NB4 (cell line): ENCODE measurements at regions not wholly inside any gene's neighbourhood (a gene's known extent, or its start where the extent isn't known, plus 50 kb on each side); places are given as distances from the start of the nearest gene placed in this dataset.
"Not testable (repeated sequence)": the region's sequence is repeated elsewhere in the genome, so short reads cannot be mapped to it uniquely, and the experiment has no call there.

ENCODE experiments used
- DNase-seq: peaks from one replicate; pipeline ENCODE4 v3.0.0; 2010; ENCODE audit warnings: low read depth
- H3K4me3 ChIP-seq: one replicate; pipeline ENCODE4 v1.5.1; 2011; ENCODE audit warnings: mild to moderate bottlenecking, low read depth, low read length, moderate library complexity
- MYC ChIP-seq: IDR thresholded peaks from 2 replicates; pipeline ENCODE4 v1.6.1; 2011; ENCODE audit warnings: low read depth, low read length
- POLR2A ChIP-seq: IDR thresholded peaks from 2 replicates; pipeline ENCODE4 v1.6.1; 2011; ENCODE audit warnings: mild to moderate bottlenecking; ENCODE audit not compliant: insufficient read length; ENCODE audit errors: extremely low read depth
- TF ChIP-seq, protein P1 (sequence below): IDR thresholded peaks from one replicate; pipeline ENCODE4 v1.5.1; 2012; ENCODE audit warnings: low read depth, low read length
- TF ChIP-seq, protein P2 (sequence below): IDR thresholded peaks from 2 replicates; pipeline ENCODE4 v1.6.1; 2011; ENCODE audit warnings: low read depth, low read length

DNA sequence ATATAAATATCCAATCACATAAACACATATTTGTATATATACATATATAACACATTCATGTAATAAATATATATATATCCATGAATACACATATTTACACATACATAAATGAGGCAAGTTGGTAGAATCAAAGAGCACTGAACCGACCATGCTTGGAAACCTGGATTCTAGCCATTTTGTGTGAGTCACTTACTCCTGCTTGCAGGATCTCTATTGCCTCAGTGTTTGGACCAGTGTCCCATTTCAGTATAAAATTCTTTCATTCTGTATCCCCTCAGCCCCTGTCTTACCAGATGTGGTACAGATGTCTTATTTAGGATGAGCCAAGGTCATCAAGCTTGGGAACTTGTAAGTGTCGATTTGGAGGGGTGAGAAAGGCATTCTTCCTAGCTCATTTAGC is 391.4 kb upstream of the FRG2C start:
- H3K4me3 ChIP-seq, result no peak overlapping the region
- TF ChIP-seq, protein P1, sequence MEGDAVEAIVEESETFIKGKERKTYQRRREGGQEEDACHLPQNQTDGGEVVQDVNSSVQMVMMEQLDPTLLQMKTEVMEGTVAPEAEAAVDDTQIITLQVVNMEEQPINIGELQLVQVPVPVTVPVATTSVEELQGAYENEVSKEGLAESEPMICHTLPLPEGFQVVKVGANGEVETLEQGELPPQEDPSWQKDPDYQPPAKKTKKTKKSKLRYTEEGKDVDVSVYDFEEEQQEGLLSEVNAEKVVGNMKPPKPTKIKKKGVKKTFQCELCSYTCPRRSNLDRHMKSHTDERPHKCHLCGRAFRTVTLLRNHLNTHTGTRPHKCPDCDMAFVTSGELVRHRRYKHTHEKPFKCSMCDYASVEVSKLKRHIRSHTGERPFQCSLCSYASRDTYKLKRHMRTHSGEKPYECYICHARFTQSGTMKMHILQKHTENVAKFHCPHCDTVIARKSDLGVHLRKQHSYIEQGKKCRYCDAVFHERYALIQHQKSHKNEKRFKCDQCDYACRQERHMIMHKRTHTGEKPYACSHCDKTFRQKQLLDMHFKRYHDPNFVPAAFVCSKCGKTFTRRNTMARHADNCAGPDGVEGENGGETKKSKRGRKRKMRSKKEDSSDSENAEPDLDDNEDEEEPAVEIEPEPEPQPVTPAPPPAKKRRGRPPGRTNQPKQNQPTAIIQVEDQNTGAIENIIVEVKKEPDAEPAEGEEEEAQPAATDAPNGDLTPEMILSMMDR, result no peak
- TF ChIP-seq POLR2A, result no peak
- TF ChIP-seq, protein P2, sequence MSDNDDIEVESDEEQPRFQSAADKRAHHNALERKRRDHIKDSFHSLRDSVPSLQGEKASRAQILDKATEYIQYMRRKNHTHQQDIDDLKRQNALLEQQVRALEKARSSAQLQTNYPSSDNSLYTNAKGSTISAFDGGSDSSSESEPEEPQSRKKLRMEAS, result no peak
- TF ChIP-seq MYC, result no peak
- no peak for DNase-seq

DNA sequence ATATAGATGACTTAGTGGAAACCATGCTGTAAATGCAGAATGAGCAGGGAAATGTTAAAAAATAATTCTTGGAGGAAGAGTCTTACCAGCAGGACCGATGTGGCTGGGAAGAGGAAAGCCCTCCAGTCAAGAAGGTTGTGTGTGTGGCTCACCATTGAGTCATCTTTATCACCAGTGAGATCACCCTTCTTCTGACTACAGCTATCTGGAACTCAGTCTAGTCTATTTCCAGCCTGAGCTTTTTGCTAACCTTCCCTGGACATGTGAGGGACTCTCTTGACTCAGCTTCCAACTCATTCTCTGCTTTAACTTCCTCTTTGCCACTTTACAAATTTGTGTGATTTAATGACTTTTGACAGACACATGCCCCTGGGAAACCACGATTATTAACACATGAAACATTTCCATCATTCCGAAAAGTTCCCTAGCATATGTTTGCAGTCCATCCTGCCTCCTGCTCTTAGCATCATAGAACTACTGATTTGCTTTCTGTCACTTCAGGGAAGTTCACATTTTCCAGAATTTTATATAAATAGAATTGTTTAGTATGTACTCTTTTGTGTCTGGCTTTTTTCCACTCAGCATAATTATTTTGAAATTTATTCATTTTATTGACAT is 378.5 kb upstream of the FRG2C start:
- not testable (repeated sequence) for H3K4me3 ChIP-seq, DNase-seq

DNA sequence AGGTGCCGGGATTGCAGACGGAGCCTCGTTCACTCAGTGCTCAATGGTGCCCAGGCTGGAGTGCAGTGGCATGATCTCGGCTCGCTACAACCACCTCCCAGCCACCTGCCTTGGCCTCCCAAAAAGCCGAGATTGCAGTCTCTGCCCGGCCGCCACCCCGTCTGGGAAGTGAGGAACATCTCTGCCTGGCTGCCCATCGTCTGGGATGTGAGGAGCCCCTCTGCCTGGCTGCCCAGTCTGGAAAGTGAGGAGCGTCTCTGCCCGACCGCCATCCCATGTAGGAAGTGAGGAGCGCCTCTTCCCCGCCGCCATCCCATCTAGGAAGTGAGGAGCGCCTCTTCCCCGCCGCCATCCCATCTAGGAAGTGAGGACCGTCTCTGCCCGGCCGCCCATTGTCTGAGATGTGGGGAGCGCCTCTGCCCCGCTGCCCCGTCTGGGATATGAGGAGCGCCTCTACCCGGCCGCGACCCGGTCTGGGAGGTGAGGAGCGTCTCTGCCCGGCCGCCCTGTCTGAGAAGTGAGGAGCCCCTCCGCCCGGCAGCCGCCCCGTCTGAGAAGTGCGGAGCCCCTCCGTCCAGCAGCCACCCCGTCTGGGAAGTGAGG is 375.1 kb upstream of the FRG2C start:
- DNase-seq, result not testable (repeated sequence)

DNA sequence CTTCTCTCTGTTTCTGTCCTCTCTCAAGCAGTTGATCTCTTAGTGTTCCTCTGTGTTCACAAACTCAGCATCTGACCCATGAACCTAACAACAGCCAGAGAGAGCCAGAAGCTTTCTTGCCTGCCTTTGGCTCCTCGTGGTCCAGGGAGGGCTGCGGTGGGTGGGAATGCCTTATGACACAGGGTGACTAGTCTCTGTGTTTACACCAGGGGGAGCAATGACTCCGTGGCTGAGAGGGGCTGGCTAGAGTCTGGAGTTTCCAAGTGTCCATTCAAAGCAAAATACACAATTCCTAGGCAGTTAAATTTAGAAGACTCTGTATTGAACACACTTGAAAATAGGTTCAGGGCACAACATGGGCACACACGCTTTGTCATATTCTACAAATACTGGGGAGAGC is 370.0 kb upstream of the FRG2C start:
- TF ChIP-seq, protein P2, result no peak
- TF ChIP-seq, protein P1, result peak; percentile 48

More for the DNA sequence above, 375.1 kb upstream of the FRG2C start:
- H3K4me3 ChIP-seq, result not testable (repeated sequence)

DNA sequence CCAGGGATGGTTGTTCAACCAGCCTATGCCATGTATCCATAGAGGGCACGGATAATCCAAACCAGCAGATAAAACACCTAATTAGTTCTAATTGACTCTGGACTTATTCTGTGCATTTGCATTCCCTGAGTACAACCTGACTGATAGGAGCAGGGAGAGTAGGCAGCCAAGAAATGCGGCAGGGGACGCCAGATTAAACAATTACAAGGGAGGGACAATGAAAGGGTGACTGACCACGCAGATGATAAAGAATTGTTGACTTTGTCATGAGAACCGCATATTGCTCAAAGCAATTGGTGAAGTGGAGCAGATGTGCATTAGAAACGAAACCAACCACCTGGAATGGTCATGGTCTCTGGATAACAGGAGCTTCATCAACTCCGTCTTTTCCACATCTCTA is 369.1 kb upstream of the FRG2C start:
- no peak overlapping the region for H3K4me3 ChIP-seq
- no peak for TF ChIP-seq POLR2A
- TF ChIP-seq, protein P2, result no peak
- TF ChIP-seq, protein P1, result no peak
- TF ChIP-seq MYC, result no peak
- DNase-seq, result no peak

More for the DNA sequence above, 370.0 kb upstream of the FRG2C start:
- DNase-seq, result peak; percentile 6
- H3K4me3 ChIP-seq, result no peak overlapping the region

DNA sequence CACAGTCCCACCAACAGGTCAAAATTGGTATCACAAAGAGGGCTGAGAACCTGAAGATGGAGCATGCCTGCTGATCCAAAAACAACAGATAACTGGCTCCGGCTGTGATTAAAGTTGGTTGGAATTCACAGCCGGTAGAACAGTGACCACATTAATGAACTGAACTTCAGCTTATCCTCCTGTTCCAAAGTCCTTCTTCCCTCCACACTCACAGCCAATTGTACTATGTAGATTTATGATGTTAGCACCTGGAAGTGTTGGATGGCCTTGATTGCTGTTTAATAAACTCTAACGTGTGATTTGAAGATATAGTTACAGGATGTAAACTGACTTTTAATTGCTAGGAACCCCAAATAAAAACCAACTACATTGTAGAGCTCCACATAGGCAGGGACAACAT is 367.3 kb upstream of the FRG2C start:
- DNase-seq, result no peak
- TF ChIP-seq POLR2A (no peak), MYC (no peak)
- TF ChIP-seq, protein P1, result no peak
- TF ChIP-seq, protein P2, result no peak
- no peak overlapping the region for H3K4me3 ChIP-seq

DNA sequence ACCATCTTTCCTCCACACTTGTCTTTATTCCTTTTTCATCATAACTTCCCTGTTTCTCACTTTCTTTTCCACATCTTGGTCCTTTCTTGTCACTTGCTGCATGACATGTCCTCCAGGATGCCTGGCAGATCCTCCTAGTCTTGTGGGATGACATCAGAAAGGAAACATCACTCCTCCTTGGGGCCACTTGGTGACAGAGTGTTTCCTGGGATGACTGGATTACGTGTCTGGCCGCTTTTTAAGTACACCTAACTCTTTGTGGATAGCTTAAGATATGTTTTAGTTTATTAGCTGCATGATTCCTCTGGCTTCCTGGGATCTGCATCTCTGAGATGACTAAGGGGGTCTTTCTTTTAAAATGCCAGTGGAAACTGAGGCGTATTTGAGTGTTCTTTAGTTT is 363.5 kb upstream of the FRG2C start:
- DNase-seq, result no peak
- no peak overlapping the region for H3K4me3 ChIP-seq
- TF ChIP-seq, protein P1, result no peak
- TF ChIP-seq, protein P2, result no peak
- TF ChIP-seq MYC (no peak), POLR2A (no peak)

DNA sequence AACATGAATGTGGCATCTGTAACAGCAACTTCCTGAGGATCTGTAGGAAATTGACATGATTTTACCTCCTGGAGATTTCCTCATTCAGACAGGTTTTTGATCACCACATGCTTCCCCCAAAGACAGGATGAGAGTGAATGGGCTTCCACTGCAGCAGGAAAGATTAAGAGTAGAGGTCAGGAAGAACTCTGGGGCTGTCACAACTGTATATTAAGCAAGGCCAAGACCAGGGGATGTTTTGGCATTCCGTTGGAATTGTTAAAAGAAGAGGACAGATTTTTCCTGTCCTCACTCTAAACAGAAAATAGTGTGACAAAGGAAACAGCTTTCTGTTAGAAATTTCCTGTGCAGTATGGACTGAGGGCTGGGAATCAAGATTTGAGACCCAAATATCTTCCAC is 363.1 kb upstream of the FRG2C start:
- not testable (repeated sequence) for DNase-seq, H3K4me3 ChIP-seq
